ENCODE measurements at regions not wholly inside any gene's neighbourhood (a gene's known extent, or its start where the extent isn't known, plus 50 kb on each side); places are given as distances from the start of the nearest gene placed in this dataset.
"Not testable (repeated sequence)": the region's sequence is repeated elsewhere in the genome, so short reads cannot be mapped to it uniquely, and the experiment has no call there.

DNA sequence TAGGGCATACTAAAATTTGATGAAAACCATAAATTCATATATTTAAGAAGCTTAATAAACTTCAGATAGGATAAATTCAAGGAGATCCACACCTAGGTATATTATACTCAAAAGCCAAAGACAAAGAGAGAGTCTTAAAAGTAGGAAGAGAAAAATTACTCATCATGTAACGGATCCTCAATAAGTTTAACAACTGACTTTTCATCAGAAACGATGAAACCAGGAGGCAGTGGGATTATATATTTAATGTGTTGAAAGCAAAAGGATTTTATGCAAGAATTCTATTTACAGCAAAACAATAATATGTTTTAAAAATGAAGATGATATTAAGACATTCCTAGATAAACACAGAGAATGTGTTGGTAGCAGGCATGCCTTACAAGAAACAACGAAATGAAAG, 202.7 kb downstream of the OXSM start:
- H3K27me3 ChIP-seq = no peaks in the 10 kb centered on the region
- H3K9me3 ChIP-seq (replicated peaks in 1 of 11) = peaks cover 22 to 56% (median 43%) of the 10 kb centered on the region in 11 experiments
- H3K9ac ChIP-seq = no peak overlapping the region
- H3K4me1 ChIP-seq = no peaks in the 10 kb centered on the region
- no peak overlapping the region for H3K4me2 ChIP-seq
- no peaks in the 10 kb centered on the region; a peak in 2 of 22 replicates for H3K36me3 ChIP-seq
- no peak overlapping the region for H3K27ac ChIP-seq
- no peak for TF ChIP-seq Cebpa-rat (IDR thresholded peaks at IDR 0.05)
- H3K4me3 ChIP-seq = no peak overlapping the region
- no peaks in the 10 kb centered on the region for H4K20me1 ChIP-seq

DNA sequence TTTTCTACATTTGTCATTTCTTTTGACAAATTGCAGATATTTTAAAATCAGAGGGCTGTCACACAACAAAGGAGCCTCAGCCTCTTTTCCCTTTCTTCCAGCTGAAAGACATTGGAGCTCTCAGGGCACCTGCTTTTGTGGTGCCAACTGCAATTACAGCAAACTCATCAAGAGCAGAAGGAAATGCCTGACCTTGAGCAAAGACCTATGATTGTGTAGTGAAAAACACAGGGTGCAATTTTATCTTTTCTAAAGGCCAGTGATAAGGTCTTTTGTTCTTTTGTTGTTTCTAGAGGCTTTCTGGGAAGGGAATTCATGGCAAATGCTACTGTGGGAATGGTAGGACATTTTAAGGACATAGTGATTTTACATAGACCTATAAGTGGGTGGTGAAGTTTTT, 214.3 kb downstream of the OXSM start:
- H3K4me2 ChIP-seq = peak overlapping the region in 3 of 11 experiments; percentile 2 to 39 (median 16); a peak in 5 of 22 replicates
- H3K9ac ChIP-seq = no peak overlapping the region
- peaks cover 0 to 17% (median 0%) of the 10 kb centered on the region in 10 experiments; a peak in 5 of 20 replicates for H3K4me1 ChIP-seq
- peaks cover 23 to 51% (median 36%) of the 10 kb centered on the region in 11 experiments for H3K9me3 ChIP-seq (replicated peaks in 1 of 11)
- no peak overlapping the region for H3K4me3 ChIP-seq
- no peaks in the 10 kb centered on the region for H4K20me1 ChIP-seq
- TF ChIP-seq Cebpa-rat (IDR thresholded peaks at IDR 0.05) = no peak
- no peaks in the 10 kb centered on the region for H3K36me3 ChIP-seq
- no peaks in the 10 kb centered on the region for H3K27me3 ChIP-seq
- no peak overlapping the region for H3K27ac ChIP-seq

DNA sequence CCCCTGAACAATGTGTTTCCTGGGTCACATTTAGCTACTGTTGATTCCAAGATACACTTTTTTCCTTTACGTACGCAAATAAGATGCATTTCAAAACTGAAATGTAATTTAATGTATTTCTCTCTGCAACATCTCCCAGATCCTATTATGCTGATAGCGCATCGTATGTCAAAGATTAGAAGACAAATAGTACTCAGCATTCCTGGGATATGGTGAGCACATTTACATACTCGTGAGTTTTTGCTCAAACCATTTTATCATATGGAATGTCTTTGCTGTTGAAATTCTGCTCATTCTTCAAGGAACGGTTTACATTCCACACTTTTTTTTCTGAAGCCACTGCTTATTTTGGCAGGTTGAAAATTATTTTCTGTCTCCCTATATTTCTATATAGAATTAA, 221.4 kb downstream of the OXSM start:
- H4K20me1 ChIP-seq = no peaks in the 10 kb centered on the region
- H3K27me3 ChIP-seq = no peaks in the 10 kb centered on the region
- no peak overlapping the region for H3K4me2 ChIP-seq
- no peak overlapping the region for H3K4me3 ChIP-seq
- no peak for TF ChIP-seq Cebpa-rat (IDR thresholded peaks at IDR 0.05)
- peaks cover 0 to 5% (median 0%) of the 10 kb centered on the region in 10 experiments; a peak in 3 of 20 replicates for H3K4me1 ChIP-seq
- no peak overlapping the region for H3K27ac ChIP-seq
- no peak overlapping the region for H3K9ac ChIP-seq
- H3K9me3 ChIP-seq (replicated peaks in 1 of 11) = peaks cover 6 to 26% (median 8%) of the 10 kb centered on the region in 11 experiments; a peak in 15 of 22 replicates
- H3K36me3 ChIP-seq = no peaks in the 10 kb centered on the region

- H4K20me1 ChIP-seq = no peaks in the 10 kb centered on the region
- peaks cover 0 to 23% (median 7%) of the 10 kb centered on the region in 11 experiments; a peak in 14 of 22 replicates for H3K9me3 ChIP-seq (replicated peaks in 1 of 11)
- no peak overlapping the region for H3K4me2 ChIP-seq
- H3K9ac ChIP-seq = no peak overlapping the region
- H3K27me3 ChIP-seq = no peaks in the 10 kb centered on the region
- no peaks in the 10 kb centered on the region for H3K36me3 ChIP-seq
- H3K4me3 ChIP-seq = no peak overlapping the region
- no peak for TF ChIP-seq Cebpa-rat (IDR thresholded peaks at IDR 0.05)
- no peak overlapping the region for H3K27ac ChIP-seq
- H3K4me1 ChIP-seq = peaks cover 0 to 10% (median 2%) of the 10 kb centered on the region in 10 experiments; a peak in 10 of 20 replicates
Observed at GRCh38 chr3:26012241-26012745, 222.4 kb downstream of the OXSM start.

- no peak overlapping the region for H3K9ac ChIP-seq
- no peak overlapping the region for H3K27ac ChIP-seq
- H3K27me3 ChIP-seq = no peaks in the 10 kb centered on the region
- H3K9me3 ChIP-seq (replicated peaks in 1 of 11) = peaks cover 0 to 20% (median 3%) of the 10 kb centered on the region in 11 experiments; a peak in 7 of 22 replicates
- H4K20me1 ChIP-seq = no peaks in the 10 kb centered on the region
- H3K4me3 ChIP-seq = no peak overlapping the region
- TF ChIP-seq Cebpa-rat (IDR thresholded peaks at IDR 0.05) = no peak
- H3K36me3 ChIP-seq = no peaks in the 10 kb centered on the region
- peaks cover 15 to 37% (median 29%) of the 10 kb centered on the region in 10 experiments for H3K4me1 ChIP-seq
- no peak overlapping the region for H3K4me2 ChIP-seq
Observed at GRCh38 chr3:26015752-26016151, 225.9 kb downstream of the OXSM start.

- peak overlapping the region in 8 of 11 experiments; percentile 31 to 85 (median 70); a peak in 14 of 22 replicates for H3K27ac ChIP-seq
- H3K9me3 ChIP-seq (replicated peaks in 1 of 11) = peaks cover 13 to 44% (median 29%) of the 10 kb centered on the region in 11 experiments; a peak in 18 of 22 replicates
- H3K27me3 ChIP-seq = no peaks in the 10 kb centered on the region
- H4K20me1 ChIP-seq = no peaks in the 10 kb centered on the region
- peaks cover 15 to 37% (median 27%) of the 10 kb centered on the region in 10 experiments for H3K4me1 ChIP-seq
- H3K36me3 ChIP-seq = no peaks in the 10 kb centered on the region
- peak overlapping the region in 7 of 11 experiments; percentile 19 to 57 (median 44); a peak in 12 of 22 replicates for H3K9ac ChIP-seq
- no peak overlapping the region for H3K4me3 ChIP-seq
- peak overlapping the region; percentile 38 to 78 (median 66); a peak in 20 of 22 replicates for H3K4me2 ChIP-seq
- TF ChIP-seq Cebpa-rat (IDR thresholded peaks at IDR 0.05) = no peak
Observed at GRCh38 chr3:26018889-26019288, 229.0 kb downstream of the OXSM start.

GRCh38 chr3:26024206-26024605, 234.3 kb downstream of the OXSM start:
- H3K4me3 ChIP-seq, H3K27me3 ChIP-seq, H3K4me1 ChIP-seq, H3K4me2 ChIP-seq, H3K27ac ChIP-seq, H3K36me3 ChIP-seq, H3K9ac ChIP-seq, H4K20me1 ChIP-seq: not testable (repeated sequence)
- peaks cover 26 to 78% (median 61%) of the 10 kb centered on the region in 11 experiments for H3K9me3 ChIP-seq (replicated peaks in 1 of 11)

DNA sequence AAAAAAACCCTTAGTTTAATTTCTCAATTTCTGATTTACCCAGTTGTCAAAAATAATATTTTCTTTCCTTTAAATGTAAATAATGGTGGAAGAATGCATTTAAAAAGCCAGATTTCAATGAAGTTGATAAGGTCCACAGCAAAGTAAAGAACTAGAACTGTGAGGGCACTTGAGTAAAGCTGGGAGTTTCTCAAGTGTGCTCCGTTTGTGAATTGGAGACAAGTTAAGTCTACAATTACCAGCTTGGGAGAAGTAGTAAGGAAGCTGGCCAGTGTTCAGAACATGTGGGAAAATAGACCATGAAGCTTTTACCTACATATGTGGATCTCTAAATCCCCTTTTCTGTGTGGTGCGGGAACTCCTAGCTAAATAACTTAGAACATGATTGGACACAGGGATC, 239.4 kb downstream of the OXSM start:
- Histone ChIP-seq H3K4me2 (no peak overlapping the region), H3K4me1 (no peaks in the 10 kb centered on the region), H3K9ac (no peak overlapping the region), H3K4me3 (no peak overlapping the region), H3K27me3 (no peaks in the 10 kb centered on the region), H3K9me3 (replicated peaks in 1 of 11) (peaks cover 13 to 55% (median 35%) of the 10 kb centered on the region in 11 experiments), H4K20me1 (no peaks in the 10 kb centered on the region), H3K27ac (no peak overlapping the region), H3K36me3 (peaks cover 0 to 3% (median 0%) of the 10 kb centered on the region in 11 experiments; a peak in 1 of 22 replicates)
- TF ChIP-seq Cebpa-rat (IDR thresholded peaks at IDR 0.05) = no peak

GRCh38 chr3:26042126-26042525, 252.2 kb downstream of the OXSM start:
- not testable (repeated sequence) for H3K4me3 ChIP-seq, H4K20me1 ChIP-seq, H3K27me3 ChIP-seq, H3K9ac ChIP-seq, H3K36me3 ChIP-seq, H3K27ac ChIP-seq, H3K4me1 ChIP-seq, H3K4me2 ChIP-seq
- peaks cover 13 to 52% (median 31%) of the 10 kb centered on the region in 11 experiments; a peak in 21 of 22 replicates for H3K9me3 ChIP-seq (replicated peaks in 1 of 11)

GRCh38 chr3:26049951-26050350, 260.1 kb downstream of the OXSM start:
- H3K9ac ChIP-seq = no peak overlapping the region
- peaks cover 0 to 6% (median 2%) of the 10 kb centered on the region in 10 experiments; a peak in 6 of 20 replicates for H3K4me1 ChIP-seq
- H3K27ac ChIP-seq = no peak overlapping the region
- no peak for TF ChIP-seq Cebpa-rat (IDR thresholded peaks at IDR 0.05)
- H3K4me2 ChIP-seq = no peak overlapping the region
- H3K9me3 ChIP-seq (replicated peaks in 1 of 11) = peaks cover 0 to 32% (median 16%) of the 10 kb centered on the region in 11 experiments; a peak in 12 of 22 replicates
- H3K27me3 ChIP-seq = no peaks in the 10 kb centered on the region
- H4K20me1 ChIP-seq = no peaks in the 10 kb centered on the region
- H3K4me3 ChIP-seq = no peak overlapping the region
- H3K36me3 ChIP-seq = no peaks in the 10 kb centered on the region

Measured in BLaER1 treated with 17β-estradiol and CSF1 and Interleukin-3, amounts not matched to agents 10 nM and 100 nM (cell line).